H9 (cell line): ENCODE measurements at regions not wholly inside any gene's neighbourhood (a gene's known extent, or its start where the extent isn't known, plus 50 kb on each side); places are given as distances from the start of the nearest gene placed in this dataset.

ENCODE experiments used
- DNase-seq: peaks from one replicate; pipeline ENCODE4 v3.0.0-alpha.2; 2017
- H2AFZ ChIP-seq: one replicate; pipeline ENCODE4 v1.6.1; 2013; ENCODE audit warnings: mild to moderate bottlenecking, low read length, control low read depth, moderate library complexity
- H2AK5ac ChIP-seq: 2 replicates; pipeline ENCODE4 v1.6.1; 2013; ENCODE audit warnings: low read length, control low read depth, mixed read lengths; ENCODE audit not compliant: insufficient read length
- H2BK120ac ChIP-seq: one replicate; pipeline ENCODE4 v1.6.1; 2013; ENCODE audit warnings: low read depth, mild to moderate bottlenecking, low read length, control low read depth, inconsistent platforms; ENCODE audit not compliant: poor library complexity, severe bottlenecking
- H2BK12ac ChIP-seq: 2 replicates; pipeline ENCODE4 v1.6.1; 2013; ENCODE audit warnings: low read length, control low read depth, mixed read lengths, low read depth; ENCODE audit not compliant: insufficient read length
- H2BK15ac ChIP-seq: 2 replicates; pipeline ENCODE4 v1.6.1; 2013; ENCODE audit warnings: low read depth, low read length, control low read depth
- H2BK20ac ChIP-seq: one replicate; pipeline ENCODE4 v1.6.1; 2013; ENCODE audit warnings: low read depth, mild to moderate bottlenecking, low read length, control low read depth, inconsistent platforms; ENCODE audit not compliant: poor library complexity, severe bottlenecking
- H2BK5ac ChIP-seq: 2 replicates; pipeline ENCODE4 v1.6.1; 2013; ENCODE audit warnings: low read length, control low read depth, mixed read lengths; ENCODE audit not compliant: insufficient read length
- H3K14ac ChIP-seq: 2 replicates; pipeline ENCODE4 v1.6.1; 2013; ENCODE audit warnings: low read length, control low read depth; ENCODE audit not compliant: insufficient read depth
- H3K18ac ChIP-seq: 2 replicates; pipeline ENCODE4 v1.6.1; 2013; ENCODE audit warnings: low read depth, mild to moderate bottlenecking, mixed read lengths, low read length, control low read depth; ENCODE audit not compliant: insufficient read length
- H3K23ac ChIP-seq: 2 replicates; pipeline ENCODE4 v1.6.1; 2013; ENCODE audit warnings: low read length, control low read depth, mixed read lengths, low read depth; ENCODE audit not compliant: insufficient read length
- H3K23me2 ChIP-seq: 2 replicates; pipeline ENCODE4 v1.6.1; 2013; ENCODE audit warnings: low read depth, mild to moderate bottlenecking, mixed read lengths, low read length, control low read depth; ENCODE audit not compliant: insufficient read length, poor library complexity, severe bottlenecking
- H3K27ac ChIP-seq: 2 replicates; pipeline ENCODE4 v1.5.1; 2013; ENCODE audit warnings: low read length, control low read depth, mixed read lengths, low read depth; ENCODE audit not compliant: insufficient read length
- H3K27me3 ChIP-seq: 2 replicates; pipeline ENCODE4 v1.6.1; 2013; ENCODE audit warnings: low read length, control low read depth, inconsistent platforms; ENCODE audit not compliant: insufficient read depth
- H3K4ac ChIP-seq: 2 replicates; pipeline ENCODE4 v1.6.1; 2013; ENCODE audit warnings: low read depth, mild to moderate bottlenecking, control low read depth, inconsistent platforms, low read length, moderate library complexity
- H3K4me1 ChIP-seq: 2 replicates; pipeline ENCODE4 v1.6.1; 2013; ENCODE audit warnings: low read length, control low read depth, inconsistent platforms; ENCODE audit not compliant: insufficient read depth
- H3K4me2 ChIP-seq: 2 replicates; pipeline ENCODE4 v1.6.1; 2013; ENCODE audit warnings: low read length, control low read depth, mixed read lengths; ENCODE audit not compliant: insufficient read length, insufficient read depth
- H3K56ac ChIP-seq: 2 replicates; pipeline ENCODE4 v1.6.1; 2013; ENCODE audit warnings: low read depth, mild to moderate bottlenecking, mixed read lengths, low read length, control low read depth; ENCODE audit not compliant: insufficient read length
- H3K79me1 ChIP-seq: 2 replicates; pipeline ENCODE4 v1.6.1; 2013; ENCODE audit warnings: low read depth, mild to moderate bottlenecking, moderate library complexity, low read length, control low read depth, inconsistent platforms; ENCODE audit not compliant: insufficient read depth, poor library complexity, severe bottlenecking
- H3K79me2 ChIP-seq: 2 replicates; pipeline ENCODE4 v1.6.1; 2013; ENCODE audit warnings: low read length, control low read depth, inconsistent platforms; ENCODE audit not compliant: insufficient read depth
- H3K9ac ChIP-seq: 2 replicates; pipeline ENCODE4 v1.6.1; 2013; ENCODE audit warnings: low read length, control low read depth, mixed read lengths; ENCODE audit not compliant: insufficient read length; ENCODE audit errors: extremely low read depth
- H3K9me3 ChIP-seq: one replicate; pipeline ENCODE4 v1.6.1; 2013; ENCODE audit warnings: low read depth, low read length, inconsistent platforms; ENCODE audit not compliant: control insufficient read depth
- H3T11ph ChIP-seq: one replicate; pipeline ENCODE4 v1.6.1; 2013; ENCODE audit warnings: mild to moderate bottlenecking, low read length, control low read depth, inconsistent platforms
- H4K20me1 ChIP-seq: one replicate; pipeline ENCODE4 v1.6.1; 2013; ENCODE audit not compliant: control insufficient read depth, insufficient read length, insufficient read depth
- H4K5ac ChIP-seq: 2 replicates; pipeline ENCODE4 v1.6.1; 2013; ENCODE audit warnings: low read depth, mild to moderate bottlenecking, mixed read lengths, low read length, control low read depth; ENCODE audit not compliant: insufficient read length
- H4K8ac ChIP-seq: replicated peaks from 2 replicates; pipeline ENCODE4 v1.6.1; 2013; ENCODE audit warnings: low read length, control low read depth, mixed read lengths, low read depth; ENCODE audit not compliant: insufficient read length
- H4K91ac ChIP-seq: 2 replicates; pipeline ENCODE4 v1.6.1; 2013; ENCODE audit warnings: low read depth, mild to moderate bottlenecking, moderate library complexity, mixed read lengths, low read length, control low read depth; ENCODE audit not compliant: insufficient read length
- H3K27ac Mint-ChIP-seq, 3 experiments: 2 replicates in 2 of 3; 3 replicates in 1 of 3; pipeline ENCODE4 v1.8.0; 2020 to 2021; ENCODE audit warnings: mixed read lengths in 3 of 3, mild to moderate bottlenecking in 1 of 3, moderate library complexity in 1 of 3
- H3K27me3 Mint-ChIP-seq: 2 replicates; pipeline ENCODE4 v1.8.0; 2021; ENCODE audit warnings: low read depth, mild to moderate bottlenecking, moderate library complexity, mixed read lengths
- H3K36me3 Mint-ChIP-seq, 3 experiments: 2 replicates in 2 of 3; 3 replicates in 1 of 3; pipeline ENCODE4 v1.8.0; 2020 to 2021; ENCODE audit warnings: low read depth in 3 of 3, mixed read lengths in 3 of 3; ENCODE audit not compliant: insufficient read depth in 1 of 3
- H3K4me1 Mint-ChIP-seq, 2 experiments: 2 replicates each; pipeline ENCODE4 v1.8.0; 2020; ENCODE audit warnings: mixed read lengths in 2 of 2
- H3K4me3 Mint-ChIP-seq, 2 experiments: 2 replicates in 1 of 2; 3 replicates in 1 of 2; pipeline ENCODE4 v1.8.0; 2020 to 2021; ENCODE audit warnings: mild to moderate bottlenecking in 2 of 2, mixed read lengths in 2 of 2, moderate library complexity in 1 of 2
- H3K9me3 Mint-ChIP-seq, 2 experiments: 2 replicates in 1 of 2; 3 replicates in 1 of 2; pipeline ENCODE4 v1.8.0; 2020; ENCODE audit warnings: mild to moderate bottlenecking in 2 of 2, mixed read lengths in 2 of 2, moderate library complexity in 1 of 2
- WGBS: extraction: QIAGEN DNeasy Blood & Tissue Kit; methylation state at CpG from one replicate; pipeline ENCODE4 v1.1.7; 2013; ENCODE audit warnings: missing lambda C conversion rate, low lambda C conversion rate, mixed read lengths; ENCODE audit not compliant: insufficient read length; ENCODE audit errors: extremely low coverage; 5-methylcytosine and 5-hydroxymethylcytosine counted together
- TF ChIP-seq, protein P1 (sequence below): fragments of 200-600 bp; sonication (generic); conservative IDR thresholded peaks from 3 replicates; pipeline ENCODE4 v1.8.0; 2021; ENCODE audit warnings: antibody characterized with exemption, mild to moderate bottlenecking

DNA sequence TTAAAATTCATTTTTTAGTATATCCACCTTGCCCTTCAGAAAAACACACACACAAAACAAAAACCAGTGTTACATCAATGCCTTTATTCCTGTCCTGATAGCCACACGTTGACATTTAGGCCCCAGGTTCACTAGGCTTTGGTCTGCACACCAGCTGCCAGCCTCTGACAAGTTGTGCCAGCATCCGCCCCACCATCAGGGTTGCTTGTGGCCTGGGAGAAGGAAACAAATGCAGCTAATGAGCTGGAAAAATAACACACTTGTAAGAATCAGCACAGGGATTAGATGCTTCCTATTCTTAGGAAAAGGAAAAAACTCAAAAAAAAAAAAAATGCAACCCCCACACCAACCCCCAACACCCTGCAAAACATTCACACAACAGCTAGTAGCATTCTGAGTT lies 404.0 kb upstream of the GRIA1 start:
- Histone ChIP-seq H3K9me3 (no peaks in the 10 kb centered on the region), H3K18ac (no peak overlapping the region), H3K79me1 (no peaks in the 10 kb centered on the region), H2BK12ac (no peak overlapping the region), H3K23ac (no peak overlapping the region), H2BK120ac (no peak overlapping the region), H3K27ac (no peak overlapping the region), H2BK5ac (no peak overlapping the region), H3K4me1 (no peaks in the 10 kb centered on the region), H2AFZ (no peak overlapping the region), H4K8ac (no peak overlapping the region), H3K9ac (no peak overlapping the region), H2AK5ac (no peak overlapping the region), H3T11ph (no peak overlapping the region), H3K56ac (no peak overlapping the region), H2BK20ac (no peak overlapping the region), H3K4ac (no peak overlapping the region), H3K27me3 (no peaks in the 10 kb centered on the region), H3K23me2 (no peaks in the 10 kb centered on the region), H3K4me2 (no peak overlapping the region), H3K14ac (no peak overlapping the region), H4K91ac (no peak overlapping the region), H4K5ac (no peak overlapping the region), H3K79me2 (no peaks in the 10 kb centered on the region), H4K20me1 (no peaks in the 10 kb centered on the region), H2BK15ac (no peak overlapping the region)
- WGBS, result no CpG with 5 or more reads among the region's 2 CpGs
- DNase-seq, result no peak
- Mint-ChIP-seq H3K4me1 (peaks cover 9 to 11% of the 10 kb centered on the region in 2 experiments), H3K4me3 (no peak overlapping the region), H3K36me3 (no peaks in the 10 kb centered on the region), H3K27ac (no peak overlapping the region), H3K27me3 (no peaks in the 10 kb centered on the region), H3K9me3 (no peaks in the 10 kb centered on the region)
- TF ChIP-seq, protein P1, sequence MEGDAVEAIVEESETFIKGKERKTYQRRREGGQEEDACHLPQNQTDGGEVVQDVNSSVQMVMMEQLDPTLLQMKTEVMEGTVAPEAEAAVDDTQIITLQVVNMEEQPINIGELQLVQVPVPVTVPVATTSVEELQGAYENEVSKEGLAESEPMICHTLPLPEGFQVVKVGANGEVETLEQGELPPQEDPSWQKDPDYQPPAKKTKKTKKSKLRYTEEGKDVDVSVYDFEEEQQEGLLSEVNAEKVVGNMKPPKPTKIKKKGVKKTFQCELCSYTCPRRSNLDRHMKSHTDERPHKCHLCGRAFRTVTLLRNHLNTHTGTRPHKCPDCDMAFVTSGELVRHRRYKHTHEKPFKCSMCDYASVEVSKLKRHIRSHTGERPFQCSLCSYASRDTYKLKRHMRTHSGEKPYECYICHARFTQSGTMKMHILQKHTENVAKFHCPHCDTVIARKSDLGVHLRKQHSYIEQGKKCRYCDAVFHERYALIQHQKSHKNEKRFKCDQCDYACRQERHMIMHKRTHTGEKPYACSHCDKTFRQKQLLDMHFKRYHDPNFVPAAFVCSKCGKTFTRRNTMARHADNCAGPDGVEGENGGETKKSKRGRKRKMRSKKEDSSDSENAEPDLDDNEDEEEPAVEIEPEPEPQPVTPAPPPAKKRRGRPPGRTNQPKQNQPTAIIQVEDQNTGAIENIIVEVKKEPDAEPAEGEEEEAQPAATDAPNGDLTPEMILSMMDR, result no peak
